ENCODE measurements at regions not wholly inside any gene's neighbourhood (a gene's known extent, or its start where the extent isn't known, plus 50 kb on each side); places are given as distances from the start of the nearest gene placed in this dataset.

DNA sequence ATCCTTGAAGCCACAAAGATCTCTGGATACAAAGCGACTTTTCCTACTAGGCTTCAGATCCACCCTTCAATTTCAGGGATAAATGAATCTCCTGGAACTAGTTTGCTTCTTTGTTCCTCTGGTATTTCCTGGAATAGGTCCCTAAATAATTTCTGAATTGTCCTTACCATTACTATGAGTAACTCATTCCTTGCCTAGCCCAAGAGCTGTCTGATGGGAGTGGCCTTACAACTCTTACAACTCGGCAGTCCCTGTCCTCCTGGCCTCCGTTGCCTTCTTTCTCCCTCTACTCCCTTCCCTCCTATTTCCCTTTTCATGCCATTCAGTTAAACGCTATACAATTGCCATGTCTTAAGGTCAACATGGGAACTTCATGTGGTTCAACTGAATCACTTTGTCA is 98.2 kb upstream of the FHL2 start:
- TF ChIP-seq CTCF (IDR thresholded peaks at IDR 0.05; ENCODE audit: borderline replicate concordance, extremely low read depth, low read length, poor library complexity, severe bottlenecking) (no peak), EZH2 (IDR thresholded peaks at IDR 0.05; ENCODE audit: borderline replicate concordance, low read depth, low read length, severe bottlenecking) (no peak)
